Activated effector memory CD4-positive, alpha-beta T cell treated with Interleukin-2 at 50 U/mL for 16 hours (primary cell): ENCODE measurements at regions not wholly inside any gene's neighbourhood (a gene's known extent, or its start where the extent isn't known, plus 50 kb on each side); places are given as distances from the start of the nearest gene placed in this dataset.
A peak's percentile ranks its signal among the peaks of the same experiment; 100 is the strongest.

ENCODE experiments used
- DNase-seq: peaks from one replicate; pipeline ENCODE4 v3.0.0-alpha.2; 2020

GRCh38 chr6:87798393-87799278, 96.6 kb upstream of the AKIRIN2 start:
- no peak for DNase-seq

GRCh38 chr6:87794922-87795885, 93.2 kb upstream of the AKIRIN2 start:
- no peak for DNase-seq

- DNase-seq, result no peak
These were observed 91.3 kb upstream of the AKIRIN2 start for GRCh38 chr6:87793315-87793714.

GRCh38 chr6:87791982-87792381, 89.9 kb upstream of the AKIRIN2 start:
- no peak for DNase-seq

- DNase-seq, result no peak
These were observed 89.5 kb upstream of the AKIRIN2 start for GRCh38 chr6:87791485-87791884.

- DNase-seq, result no peak
These were observed 89.0 kb upstream of the AKIRIN2 start for GRCh38 chr6:87791029-87791428.

- DNase-seq, result no peak
These were observed 87.9 kb upstream of the AKIRIN2 start for GRCh38 chr6:87789900-87790290.

GRCh38 chr6:87789198-87789899, 87.3 kb upstream of the AKIRIN2 start:
- DNase-seq, result no peak

- DNase-seq, result no peak
These were observed 86.1 kb upstream of the AKIRIN2 start for GRCh38 chr6:87788141-87788540.

- no peak for DNase-seq
These were observed 83.3 kb upstream of the AKIRIN2 start for GRCh38 chr6:87785229-87785862.

GRCh38 chr6:87784690-87785089, 82.7 kb upstream of the AKIRIN2 start:
- DNase-seq, result no peak

GRCh38 chr6:87784051-87784450, 82.0 kb upstream of the AKIRIN2 start:
- DNase-seq, result no peak

GRCh38 chr6:87779542-87779941, 77.5 kb upstream of the AKIRIN2 start:
- DNase-seq, result no peak

- no peak for DNase-seq
These were observed 70.8 kb upstream of the AKIRIN2 start for GRCh38 chr6:87772597-87773530.

GRCh38 chr6:87767478-87767877, 65.4 kb upstream of the AKIRIN2 start:
- no peak for DNase-seq

- DNase-seq, result no peak
These were observed 64.2 kb upstream of the AKIRIN2 start for GRCh38 chr6:87766211-87766610.

- DNase-seq, result no peak
These were observed 61.9 kb upstream of the AKIRIN2 start for GRCh38 chr6:87763901-87764300.

- DNase-seq, result no peak
These were observed 61.2 kb upstream of the AKIRIN2 start for GRCh38 chr6:87763276-87763675.

- DNase-seq, result no peak
These were observed 60.1 kb upstream of the AKIRIN2 start for GRCh38 chr6:87762116-87762515.

- no peak for DNase-seq
These were observed 55.8 kb upstream of the AKIRIN2 start for GRCh38 chr6:87757792-87758191.

- DNase-seq, result peak; percentile 7
These were observed 54.8 kb upstream of the AKIRIN2 start for GRCh38 chr6:87756858-87757257.
